GM19452 (cell line): ENCODE measurements at regions not wholly inside any gene's neighbourhood (a gene's known extent, or its start where the extent isn't known, plus 50 kb on each side); places are given as distances from the start of the nearest gene placed in this dataset.
A peak's percentile ranks its signal among the peaks of the same experiment; 100 is the strongest.
"Not testable (repeated sequence)": the region's sequence is repeated elsewhere in the genome, so short reads cannot be mapped to it uniquely, and the experiment has no call there.

Experiments
- ATAC-seq: cut with Tn5 transposase; IDR thresholded peaks from one replicate; pipeline ENCODE4 v1.9.1; 2021; ENCODE audit not compliant: unreplicated experiment

- ATAC-seq, result no peak
Measured at GRCh38 chr9:2243666-2244555, 228.8 kb downstream of the SMARCA2 start.

DNA sequence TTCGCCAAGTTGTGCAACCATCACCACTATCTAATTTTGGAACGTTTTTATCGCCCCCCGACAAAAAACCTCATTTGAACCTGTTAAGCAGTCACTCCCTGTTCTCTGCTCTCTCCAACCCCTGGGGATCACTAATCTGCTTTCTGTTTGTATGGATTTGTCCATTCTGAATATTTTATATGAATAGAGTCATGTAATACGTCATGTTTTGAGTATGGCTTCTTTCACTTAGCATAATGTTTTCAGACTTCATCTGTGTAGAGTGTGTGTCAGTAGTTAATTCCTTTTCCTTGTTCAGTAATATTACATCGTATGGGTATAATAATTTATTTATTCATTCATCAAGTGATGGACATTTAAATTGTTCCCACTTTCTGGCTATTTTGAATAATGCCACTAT is 232.2 kb downstream of the SMARCA2 start:
- ATAC-seq, result no peak

DNA sequence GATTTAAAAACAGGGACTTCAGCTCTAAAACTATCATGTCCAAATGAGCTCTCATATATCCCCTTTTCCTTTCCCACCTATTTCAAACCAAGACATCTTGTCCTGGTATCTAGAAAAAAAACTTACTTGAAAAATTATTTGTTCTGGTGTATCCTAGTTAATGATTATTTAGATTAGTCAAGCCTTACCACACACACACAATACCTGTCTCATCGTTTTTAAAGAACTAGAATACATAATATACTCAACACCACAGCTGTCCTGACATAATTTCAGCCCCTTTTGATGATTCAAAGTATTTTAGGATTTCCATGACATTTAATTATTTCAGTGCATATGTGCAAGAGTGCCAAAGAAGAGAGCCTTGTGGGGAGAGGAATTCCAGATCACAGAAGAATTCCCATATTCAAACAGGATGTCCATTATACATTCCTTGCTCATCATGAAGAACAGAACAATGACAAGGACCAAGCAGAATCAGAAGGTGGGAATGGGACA is 233.7 kb downstream of the SMARCA2 start:
- ATAC-seq, result no peak

- no peak for ATAC-seq
Measured at GRCh38 chr9:2253636-2254580, 238.8 kb downstream of the SMARCA2 start.

DNA sequence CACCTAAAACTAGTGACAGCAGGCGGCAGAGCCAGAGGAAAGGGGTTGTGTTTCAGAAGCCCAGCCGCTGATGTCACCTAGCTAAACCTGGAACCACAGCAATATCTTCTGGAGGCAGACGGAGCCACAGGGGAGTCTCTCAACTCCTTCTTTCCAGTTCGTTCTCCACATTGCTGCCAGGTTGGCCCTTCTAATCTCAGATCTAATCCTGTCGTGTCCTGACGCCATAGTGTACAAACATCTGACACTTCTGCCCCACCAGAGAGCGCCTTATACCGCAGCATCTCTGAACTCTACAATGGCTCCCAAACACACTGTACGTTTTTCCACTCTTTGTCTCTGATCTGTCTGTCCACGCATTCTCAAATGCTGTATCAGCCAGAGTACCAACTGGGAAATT is 240.0 kb downstream of the SMARCA2 start:
- no peak for ATAC-seq

DNA sequence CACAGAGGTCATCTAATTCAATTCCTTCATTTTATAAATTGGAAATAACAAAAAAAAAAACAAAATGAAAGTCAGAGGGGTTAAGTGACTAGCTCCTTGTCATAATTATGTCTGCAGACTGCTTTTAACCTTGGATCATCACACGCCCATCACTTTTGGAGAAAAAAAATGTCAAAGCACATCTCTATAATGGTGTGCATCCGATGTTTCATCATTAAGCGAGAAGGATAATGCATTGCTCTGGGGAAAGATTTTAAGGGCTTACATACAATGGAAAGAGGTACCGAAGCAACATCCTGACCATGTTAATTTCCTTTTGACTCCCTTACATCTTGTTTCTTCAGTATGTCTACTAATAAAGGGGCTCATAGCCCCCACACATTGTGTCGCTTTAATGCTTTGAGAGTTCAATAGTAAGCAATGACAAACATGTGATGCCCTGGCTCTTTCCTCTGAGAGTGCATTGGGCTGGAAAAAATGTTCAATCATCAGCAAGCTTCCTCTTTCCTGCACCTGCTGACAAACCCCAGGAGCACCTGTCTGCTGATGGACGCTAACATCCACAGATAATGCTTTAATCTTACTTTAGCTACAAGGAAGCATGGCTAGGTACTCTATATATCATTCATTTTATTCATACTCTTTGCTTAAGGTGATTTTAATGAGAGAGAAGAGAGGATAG is 242.2 kb downstream of the SMARCA2 start:
- ATAC-seq, result no peak

GRCh38 chr9:2260417-2261306 is 245.5 kb downstream of the SMARCA2 start:
- ATAC-seq, result no peak

DNA sequence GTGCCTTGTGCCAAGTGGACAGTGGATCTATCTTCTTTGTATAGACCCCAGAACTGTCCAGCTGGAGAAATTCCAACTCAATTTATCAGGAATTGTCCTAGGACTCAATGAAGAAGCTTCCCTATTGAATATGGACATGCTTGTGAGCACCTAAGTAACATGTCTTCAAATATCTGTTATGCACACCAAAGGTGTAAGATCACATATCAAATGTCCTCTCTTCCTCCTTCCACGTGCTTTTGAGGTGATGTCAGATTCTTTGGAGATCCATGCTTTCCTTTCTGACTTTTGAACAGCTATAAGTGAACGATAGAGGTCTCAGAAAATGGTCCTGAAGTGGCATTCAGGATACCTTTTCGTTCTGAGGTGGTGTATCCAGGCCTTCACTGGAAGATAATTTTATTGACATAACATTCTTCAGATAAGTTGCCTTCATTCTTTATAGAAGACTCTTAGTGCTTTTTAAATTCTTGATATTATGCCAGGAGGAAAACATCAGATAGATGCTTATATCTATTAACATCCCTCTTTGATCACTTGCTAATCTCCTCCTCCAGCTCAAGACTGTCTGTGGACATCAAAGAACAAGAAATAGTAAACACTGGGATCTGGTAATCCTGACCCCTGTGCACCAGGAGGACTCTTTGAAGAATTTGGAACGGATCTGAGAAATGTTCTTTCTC is 246.4 kb downstream of the SMARCA2 start:
- no peak for ATAC-seq

DNA sequence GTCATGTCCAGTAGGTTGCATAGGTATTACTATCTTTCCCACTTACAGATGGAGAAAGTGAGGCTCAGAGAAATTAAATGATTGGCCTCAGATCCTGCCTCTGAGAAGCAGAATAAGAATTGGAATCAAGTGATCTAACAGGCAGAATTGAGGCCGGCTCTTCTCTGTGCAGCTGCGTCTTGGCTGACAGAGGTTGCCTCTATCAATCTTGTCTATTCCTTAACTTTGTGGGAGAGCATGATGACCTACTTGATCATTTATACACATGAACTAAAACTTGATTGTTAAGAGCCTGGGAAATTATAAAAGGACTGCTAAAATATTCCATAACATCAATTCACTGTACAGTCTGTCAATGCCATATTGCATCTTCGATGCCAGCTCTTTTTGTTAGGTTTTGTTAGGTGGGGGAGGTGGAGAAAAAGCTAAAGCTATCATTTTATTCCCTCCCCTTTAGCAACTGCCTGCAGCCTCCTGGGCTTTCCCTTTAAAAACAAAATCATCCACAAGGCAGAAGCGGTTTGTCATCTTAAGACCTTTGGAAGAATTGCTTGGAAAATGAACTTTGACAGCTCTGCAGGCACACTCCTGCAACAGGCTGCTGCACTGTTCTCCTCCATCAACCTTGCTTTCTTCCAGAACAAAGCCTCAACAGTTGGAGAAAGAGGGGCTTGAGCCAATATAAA is 247.4 kb downstream of the SMARCA2 start:
- ATAC-seq, result no peak

- ATAC-seq, result no peak
Measured at GRCh38 chr9:2263111-2263510, 248.0 kb downstream of the SMARCA2 start.

DNA sequence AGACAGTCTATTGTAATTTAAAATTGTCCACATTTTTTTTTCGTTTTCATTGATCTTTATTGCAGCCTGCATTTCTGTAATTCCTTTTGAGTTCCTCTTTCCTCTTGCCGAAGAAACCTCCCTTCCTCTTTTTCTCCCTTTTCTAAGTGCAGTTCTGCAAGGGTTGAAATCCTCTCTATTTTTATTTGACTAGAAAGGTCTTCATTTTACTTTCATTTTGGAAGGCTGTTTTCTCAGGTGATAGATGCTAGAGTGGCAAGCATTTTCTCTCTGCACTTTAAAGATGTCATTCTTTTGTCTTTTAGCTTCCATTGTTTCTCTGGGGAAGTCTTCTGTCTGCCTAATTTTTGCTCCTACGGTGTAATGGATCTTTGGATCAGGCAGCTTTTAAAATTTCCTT is 248.5 kb downstream of the SMARCA2 start:
- no peak for ATAC-seq

- ATAC-seq, result no peak
Measured at GRCh38 chr9:2264081-2264480, 248.9 kb downstream of the SMARCA2 start.

DNA sequence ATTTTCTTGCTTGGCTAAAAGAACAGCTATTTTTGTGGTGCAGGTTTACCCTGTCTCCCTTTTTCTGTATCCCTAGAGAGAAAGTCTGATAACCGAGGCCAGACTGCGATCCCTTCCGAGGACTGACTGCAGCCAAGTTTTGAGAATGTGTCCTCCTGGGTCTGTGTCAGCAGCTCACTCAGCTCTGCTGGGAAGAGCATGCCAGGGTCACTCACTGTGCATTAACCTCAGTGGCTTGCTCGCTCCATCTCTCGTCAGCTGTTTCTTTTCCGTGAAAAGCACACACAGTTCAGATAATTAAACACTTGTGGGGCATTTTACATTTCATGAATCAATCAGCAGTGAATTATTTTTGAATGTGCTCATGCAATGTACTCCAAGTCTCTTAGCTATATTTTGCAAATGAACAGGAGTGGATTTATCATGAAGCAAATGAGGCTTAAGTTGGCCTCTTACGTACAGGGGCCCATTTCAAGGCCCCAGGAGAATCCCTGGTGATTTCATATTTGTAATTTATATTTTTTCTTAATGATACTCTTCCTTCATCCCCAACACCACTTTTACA is 252.1 kb downstream of the SMARCA2 start:
- ATAC-seq, result no peak

GRCh38 chr9:2269778-2270177 is 254.6 kb downstream of the SMARCA2 start:
- no peak for ATAC-seq

- no peak for ATAC-seq
Measured at GRCh38 chr9:2270565-2270964, 255.4 kb downstream of the SMARCA2 start.

DNA sequence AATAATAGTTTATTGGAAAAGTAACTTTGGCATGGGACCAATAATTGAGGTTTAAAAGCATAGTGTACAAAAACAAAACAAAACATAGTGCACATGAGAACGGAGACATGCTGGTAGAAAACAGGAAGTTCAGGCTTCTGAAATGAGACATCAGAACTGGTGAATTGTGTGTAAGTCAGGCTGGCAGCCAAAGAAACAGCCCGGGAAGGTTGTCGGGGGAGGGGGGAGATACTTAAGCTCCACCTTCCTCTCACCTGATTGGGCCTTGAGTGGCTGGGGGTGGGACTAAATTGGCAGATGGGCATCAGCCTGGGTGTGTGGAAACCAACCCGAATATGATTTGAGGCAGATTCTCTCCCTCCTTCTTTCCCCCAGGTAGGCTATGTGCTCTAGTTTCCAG is 256.3 kb downstream of the SMARCA2 start:
- ATAC-seq, result peak; percentile 67

DNA sequence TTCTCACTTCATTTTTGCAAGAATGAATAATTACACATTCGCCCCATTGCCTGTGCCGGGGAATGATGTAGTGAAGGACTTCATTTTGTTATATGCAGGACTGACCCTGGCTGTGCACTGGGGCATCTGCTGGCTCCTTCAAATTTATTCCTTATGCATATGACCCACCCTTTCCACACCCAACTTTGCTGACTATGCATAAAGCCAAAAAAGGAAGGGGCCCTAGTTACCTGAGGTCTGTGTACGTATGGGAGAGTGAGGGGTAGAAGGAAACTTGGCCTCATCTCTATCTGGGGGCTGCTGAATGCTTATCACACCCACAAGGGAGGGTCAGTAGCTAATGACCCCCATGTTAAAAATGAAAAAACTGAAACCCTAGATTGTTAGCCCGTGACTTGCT is 259.6 kb downstream of the SMARCA2 start:
- no peak for ATAC-seq

- ATAC-seq, result no peak
Measured at GRCh38 chr9:2276296-2276695, 261.1 kb downstream of the SMARCA2 start.

DNA sequence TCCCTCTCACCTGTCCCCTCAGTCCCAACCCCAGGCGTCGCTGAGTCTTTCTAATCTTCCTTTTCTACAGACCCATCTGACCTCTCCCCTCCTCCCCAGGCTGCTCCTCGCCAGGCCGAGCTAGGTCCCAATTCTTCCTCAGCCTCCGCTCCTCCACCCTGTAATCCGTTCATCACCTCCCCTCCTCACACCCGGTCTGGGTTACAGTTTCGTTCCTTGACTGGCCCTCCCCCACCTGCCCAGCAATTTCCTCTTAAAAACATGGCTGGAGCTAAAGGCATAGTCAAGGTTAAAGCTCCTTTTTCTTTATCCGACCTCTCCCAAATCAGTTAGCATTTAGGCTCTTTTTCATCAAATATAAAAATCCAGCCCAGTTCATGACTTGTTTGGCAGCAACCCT is 262.0 kb downstream of the SMARCA2 start:
- not testable (repeated sequence) for ATAC-seq
